ENCODE measurements at regions not wholly inside any gene's neighbourhood (a gene's known extent, or its start where the extent isn't known, plus 50 kb on each side); places are given as distances from the start of the nearest gene placed in this dataset.

DNA sequence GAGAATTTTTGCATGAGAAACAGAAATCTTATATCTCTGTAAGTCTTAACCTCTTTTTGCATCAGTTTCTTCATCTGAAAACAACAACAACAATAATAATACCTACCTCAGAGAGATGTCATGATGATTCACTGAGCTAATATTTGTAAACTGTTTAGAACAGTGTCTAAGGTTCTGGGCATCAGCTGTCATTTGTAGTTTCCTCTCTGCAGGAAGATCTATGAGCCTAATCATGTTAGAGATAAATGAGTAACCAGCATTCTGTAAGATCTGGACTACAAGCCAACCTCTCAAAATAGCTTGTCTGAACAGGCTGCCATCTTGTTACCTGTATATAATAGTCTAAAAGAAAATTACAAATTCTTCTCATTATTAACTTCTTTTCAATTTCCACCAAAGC, 383.0 kb upstream of the RORA start:
- H3K36me3 ChIP-seq (ENCODE audit: insufficient read depth, low read length): no peaks in the 10 kb centered on the region
- H3K4me1 ChIP-seq (ENCODE audit: control insufficient read depth, insufficient read depth, low read length, unreplicated experiment): no peaks in the 10 kb centered on the region
- H3K27me3 ChIP-seq (ENCODE audit: insufficient read depth, low read length): peaks cover 48% of the 10 kb centered on the region
- no peak overlapping the region for H3K27ac ChIP-seq (ENCODE audit: low read depth, low read length)
- H3K4me3 ChIP-seq (ENCODE audit: low read depth, low read length): no peak overlapping the region
- no peaks in the 10 kb centered on the region for H3K79me2 ChIP-seq (ENCODE audit: control insufficient read depth, insufficient read depth, low read length, unreplicated experiment)
- no peak overlapping the region for H2AFZ ChIP-seq (ENCODE audit: low read length, unreplicated experiment)

DNA sequence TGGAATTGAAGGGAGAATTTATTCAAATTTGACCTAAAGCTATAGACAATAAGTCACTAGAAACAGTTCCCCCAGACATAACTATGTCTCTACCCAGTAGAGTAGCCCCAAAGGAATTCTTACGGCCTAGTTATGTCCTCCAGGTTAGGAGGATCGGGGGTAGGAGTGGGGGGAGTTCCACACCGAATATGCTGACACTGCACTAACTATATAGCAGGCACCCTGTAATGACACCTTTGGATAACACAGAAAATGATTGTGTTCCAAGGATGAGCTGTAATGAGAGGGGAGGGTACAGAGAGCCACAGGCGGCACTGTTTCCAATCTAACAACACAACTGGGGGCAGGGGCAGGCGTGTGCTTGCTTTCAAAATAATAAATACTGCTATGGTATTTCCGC, 376.2 kb upstream of the RORA start:
- no peak overlapping the region for H3K4me3 ChIP-seq (ENCODE audit: low read depth, low read length)
- H3K36me3 ChIP-seq (ENCODE audit: insufficient read depth, low read length): no peaks in the 10 kb centered on the region
- no peaks in the 10 kb centered on the region for H3K4me1 ChIP-seq (ENCODE audit: control insufficient read depth, insufficient read depth, low read length, unreplicated experiment)
- H2AFZ ChIP-seq (ENCODE audit: low read length, unreplicated experiment): no peak overlapping the region
- no peak overlapping the region for H3K27ac ChIP-seq (ENCODE audit: low read depth, low read length)
- H3K79me2 ChIP-seq (ENCODE audit: control insufficient read depth, insufficient read depth, low read length, unreplicated experiment): no peaks in the 10 kb centered on the region
- H3K27me3 ChIP-seq (ENCODE audit: insufficient read depth, low read length): peaks cover 18% of the 10 kb centered on the region; the same call in 1 of the 2 replicates

DNA sequence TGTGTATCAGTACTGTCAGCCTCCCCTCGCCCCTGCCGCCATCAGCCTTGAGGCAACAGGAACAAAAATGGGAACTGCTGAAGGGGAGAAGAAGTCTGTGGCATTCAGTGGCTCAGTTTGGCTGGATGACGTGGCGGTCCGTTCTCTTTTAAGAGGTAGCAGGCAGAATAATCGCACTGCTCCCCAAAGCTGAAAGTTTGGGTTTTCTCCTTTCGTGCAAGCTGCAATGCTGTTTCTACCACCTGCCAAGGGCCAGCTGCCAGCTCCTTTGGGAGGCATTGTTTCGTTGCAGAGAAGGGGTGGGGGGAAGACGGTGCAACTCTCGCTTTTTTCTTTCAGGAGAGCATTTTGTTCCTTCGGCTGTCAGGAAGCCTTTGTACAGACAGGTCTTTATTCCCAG, 369.6 kb upstream of the RORA start:
- H3K4me1 ChIP-seq (ENCODE audit: control insufficient read depth, insufficient read depth, low read length, unreplicated experiment): no peaks in the 10 kb centered on the region
- H3K27me3 ChIP-seq (ENCODE audit: insufficient read depth, low read length): peaks cover 20% of the 10 kb centered on the region; the same call in 1 of the 2 replicates
- H2AFZ ChIP-seq (ENCODE audit: low read length, unreplicated experiment): no peak overlapping the region
- no peak overlapping the region for H3K4me3 ChIP-seq (ENCODE audit: low read depth, low read length)
- no peak overlapping the region for H3K27ac ChIP-seq (ENCODE audit: low read depth, low read length)
- no peaks in the 10 kb centered on the region for H3K36me3 ChIP-seq (ENCODE audit: insufficient read depth, low read length)
- H3K79me2 ChIP-seq (ENCODE audit: control insufficient read depth, insufficient read depth, low read length, unreplicated experiment): no peaks in the 10 kb centered on the region

DNA sequence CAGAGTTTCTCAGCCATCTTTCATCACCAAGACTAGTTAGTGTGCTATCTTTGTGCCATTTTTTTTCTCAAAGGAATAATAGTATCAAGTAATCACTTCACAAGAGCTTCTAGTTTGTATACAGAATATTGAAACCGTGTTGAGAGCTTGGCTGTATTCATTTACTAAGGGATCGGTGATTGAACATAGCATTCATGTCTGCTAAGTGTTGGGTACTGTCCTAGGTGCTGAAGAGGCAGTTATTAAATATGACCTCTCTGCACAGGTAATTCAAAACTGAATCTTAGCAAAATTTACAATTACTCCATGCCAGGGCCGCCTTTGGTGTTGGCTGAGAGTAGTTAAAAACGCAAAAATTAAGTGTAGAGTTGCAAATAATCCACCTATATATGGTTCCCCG, 355.3 kb upstream of the RORA start:
- no peaks in the 10 kb centered on the region for H3K79me2 ChIP-seq (ENCODE audit: control insufficient read depth, insufficient read depth, low read length, unreplicated experiment)
- H3K4me1 ChIP-seq (ENCODE audit: control insufficient read depth, insufficient read depth, low read length, unreplicated experiment): no peaks in the 10 kb centered on the region
- no peak overlapping the region for H2AFZ ChIP-seq (ENCODE audit: low read length, unreplicated experiment)
- no peaks in the 10 kb centered on the region for H3K36me3 ChIP-seq (ENCODE audit: insufficient read depth, low read length)
- H3K27ac ChIP-seq (ENCODE audit: low read depth, low read length): no peak overlapping the region
- H3K4me3 ChIP-seq (ENCODE audit: low read depth, low read length): no peak overlapping the region
- peaks cover 9% of the 10 kb centered on the region for H3K27me3 ChIP-seq (ENCODE audit: insufficient read depth, low read length)

DNA sequence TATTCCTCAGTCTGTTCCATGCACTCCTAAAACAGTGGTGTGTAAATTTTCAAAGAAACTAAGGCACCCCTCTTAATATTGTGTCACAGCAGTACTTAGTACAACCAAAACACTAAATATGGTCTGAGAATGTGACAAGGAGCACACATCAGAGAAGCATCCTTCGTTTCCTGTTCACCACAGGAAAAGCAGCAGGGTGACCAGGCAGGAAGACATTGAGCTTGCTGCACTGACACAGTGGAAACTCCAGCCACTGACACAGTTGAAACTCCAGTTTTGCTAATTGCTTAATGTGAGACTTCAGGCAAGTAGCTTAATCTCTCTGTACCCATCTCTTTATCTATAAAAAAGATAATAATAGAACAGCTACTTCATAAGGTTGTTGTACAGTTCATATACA, 353.0 kb upstream of the RORA start:
- Histone ChIP-seq H3K79me2 (ENCODE audit: control insufficient read depth, insufficient read depth, low read length, unreplicated experiment) (no peaks in the 10 kb centered on the region), H3K4me1 (ENCODE audit: control insufficient read depth, insufficient read depth, low read length, unreplicated experiment) (no peaks in the 10 kb centered on the region), H3K36me3 (ENCODE audit: insufficient read depth, low read length) (no peaks in the 10 kb centered on the region), H2AFZ (ENCODE audit: low read length, unreplicated experiment) (no peak overlapping the region), H3K27me3 (ENCODE audit: insufficient read depth, low read length) (peaks cover 10% of the 10 kb centered on the region; the same call in 1 of the 2 replicates), H3K27ac (ENCODE audit: low read depth, low read length) (no peak overlapping the region), H3K4me3 (ENCODE audit: low read depth, low read length) (no peak overlapping the region)

DNA sequence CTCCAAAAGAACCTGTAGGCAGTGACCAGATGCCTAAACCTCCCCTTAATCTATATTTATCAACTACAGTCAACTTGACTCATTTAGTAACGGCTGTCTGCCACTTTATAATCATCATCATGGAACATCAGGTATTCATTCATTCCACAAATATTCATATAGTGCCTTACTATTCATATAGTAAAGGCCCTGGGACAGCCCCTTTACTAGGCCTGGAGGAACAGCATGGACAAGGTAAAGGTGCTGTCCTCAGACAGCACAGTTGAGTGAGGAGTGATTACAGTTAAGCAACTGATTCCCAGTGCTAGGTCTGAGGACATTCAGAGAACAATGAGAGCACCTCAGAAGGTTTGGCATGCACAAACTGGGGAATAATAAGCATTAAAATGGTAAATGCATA, 346.5 kb upstream of the RORA start:
- Histone ChIP-seq H3K27ac (ENCODE audit: low read depth, low read length) (no peak overlapping the region), H3K4me1 (ENCODE audit: control insufficient read depth, insufficient read depth, low read length, unreplicated experiment) (no peaks in the 10 kb centered on the region), H3K27me3 (ENCODE audit: insufficient read depth, low read length) (peaks cover 30% of the 10 kb centered on the region; the same call in 1 of the 2 replicates), H3K79me2 (ENCODE audit: control insufficient read depth, insufficient read depth, low read length, unreplicated experiment) (no peaks in the 10 kb centered on the region), H2AFZ (ENCODE audit: low read length, unreplicated experiment) (no peak overlapping the region), H3K36me3 (ENCODE audit: insufficient read depth, low read length) (no peaks in the 10 kb centered on the region), H3K4me3 (ENCODE audit: low read depth, low read length) (no peak overlapping the region)

DNA sequence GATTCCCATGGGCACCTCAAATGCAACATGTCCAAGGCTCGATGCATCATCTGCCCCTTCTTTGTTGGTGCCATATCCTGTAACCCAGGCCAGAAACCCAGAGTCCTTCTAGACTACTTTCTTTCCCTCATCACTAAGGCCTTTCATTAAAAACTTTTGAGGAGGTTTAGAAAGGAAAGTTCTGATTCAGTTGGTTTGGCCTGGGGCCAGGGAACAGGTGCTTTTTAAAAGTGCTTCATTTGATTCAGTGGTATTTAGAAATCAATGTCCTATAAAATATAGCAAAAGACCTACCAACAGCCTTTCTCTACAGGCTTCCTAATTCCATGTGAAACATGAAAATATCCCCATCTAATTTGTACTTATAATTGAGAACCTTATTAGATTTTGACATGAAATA, 341.9 kb upstream of the RORA start:
- Histone ChIP-seq H3K36me3 (ENCODE audit: insufficient read depth, low read length) (no peaks in the 10 kb centered on the region), H3K4me3 (ENCODE audit: low read depth, low read length) (no peak overlapping the region), H3K4me1 (ENCODE audit: control insufficient read depth, insufficient read depth, low read length, unreplicated experiment) (no peaks in the 10 kb centered on the region), H3K27me3 (ENCODE audit: insufficient read depth, low read length) (peaks cover 20% of the 10 kb centered on the region; the same call in 1 of the 2 replicates), H2AFZ (ENCODE audit: low read length, unreplicated experiment) (no peak overlapping the region), H3K27ac (ENCODE audit: low read depth, low read length) (no peak overlapping the region), H3K79me2 (ENCODE audit: control insufficient read depth, insufficient read depth, low read length, unreplicated experiment) (no peaks in the 10 kb centered on the region)

DNA sequence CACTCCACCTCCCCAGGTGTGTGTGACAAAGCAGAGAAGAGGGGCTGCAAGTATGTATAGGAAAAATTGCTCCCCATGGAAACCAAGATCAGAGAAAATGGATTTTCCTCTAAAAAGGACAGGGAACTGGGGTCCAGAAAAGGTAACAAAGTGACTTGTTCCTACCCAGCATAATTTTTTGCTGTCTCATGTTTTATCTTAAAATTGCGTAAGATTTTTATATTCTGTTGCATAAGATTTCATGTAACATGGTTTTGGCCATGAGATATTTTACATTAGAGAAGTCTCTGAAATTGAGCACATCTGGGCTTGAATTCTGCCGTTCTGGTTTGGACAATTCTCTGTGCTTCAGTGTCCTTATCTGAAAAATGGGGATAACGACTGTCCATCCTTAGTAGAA, 335.7 kb upstream of the RORA start:
- H3K27me3 ChIP-seq (ENCODE audit: insufficient read depth, low read length): peaks cover 8% of the 10 kb centered on the region; the same call in 1 of the 2 replicates
- H3K27ac ChIP-seq (ENCODE audit: low read depth, low read length): no peak overlapping the region
- H2AFZ ChIP-seq (ENCODE audit: low read length, unreplicated experiment): no peak overlapping the region
- H3K36me3 ChIP-seq (ENCODE audit: insufficient read depth, low read length): no peaks in the 10 kb centered on the region
- H3K4me1 ChIP-seq (ENCODE audit: control insufficient read depth, insufficient read depth, low read length, unreplicated experiment): no peaks in the 10 kb centered on the region
- H3K79me2 ChIP-seq (ENCODE audit: control insufficient read depth, insufficient read depth, low read length, unreplicated experiment): no peaks in the 10 kb centered on the region
- no peak overlapping the region for H3K4me3 ChIP-seq (ENCODE audit: low read depth, low read length)

DNA sequence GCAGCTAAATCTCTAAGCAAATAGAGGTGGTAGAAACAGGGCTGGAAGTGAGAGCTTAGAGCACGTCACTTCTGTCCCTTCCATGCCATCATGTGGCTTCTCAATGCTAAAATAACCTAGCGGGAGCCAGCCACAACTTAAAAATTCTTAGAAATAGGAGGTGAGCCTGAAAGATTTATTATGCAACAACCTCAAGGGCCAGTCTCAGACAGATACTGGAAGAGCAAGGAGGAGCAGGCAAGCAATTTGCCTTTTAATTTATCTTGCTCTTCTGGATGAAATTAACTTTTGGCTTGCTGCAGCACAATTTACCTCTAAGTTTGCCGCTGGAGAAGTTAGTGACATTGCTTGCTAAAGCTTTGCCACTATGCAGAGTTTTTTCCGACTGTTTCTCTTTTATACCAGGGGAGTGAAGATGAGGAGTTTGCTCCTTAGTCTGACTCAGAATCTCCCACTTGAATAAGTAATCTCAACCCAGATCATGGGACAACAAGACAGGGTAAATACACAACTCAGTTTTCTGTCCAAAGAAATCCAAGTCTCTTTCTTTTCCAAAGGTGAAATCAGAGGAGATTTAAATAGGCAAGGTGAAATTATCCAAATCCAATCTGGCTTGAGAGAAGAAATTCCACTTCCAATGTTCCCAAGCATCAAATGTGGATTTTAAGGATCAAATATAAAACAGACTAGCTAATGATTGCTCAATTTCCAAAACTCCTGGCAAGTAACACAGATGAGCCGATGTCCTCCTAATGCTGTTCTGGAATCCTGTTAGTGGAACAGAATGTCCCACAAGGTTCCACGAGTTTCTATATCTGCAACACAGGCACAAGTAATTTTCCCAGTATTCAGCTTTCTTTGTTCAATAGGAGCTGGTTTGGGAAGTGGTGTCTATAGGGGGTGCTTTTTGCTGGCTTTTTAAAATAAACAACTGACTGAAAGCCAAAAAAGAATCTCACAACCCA, 329.4 kb upstream of the RORA start:
- Histone ChIP-seq H3K4me3 (ENCODE audit: low read depth, low read length) (no peak overlapping the region), H3K79me2 (ENCODE audit: control insufficient read depth, insufficient read depth, low read length, unreplicated experiment) (no peaks in the 10 kb centered on the region), H3K27ac (ENCODE audit: low read depth, low read length) (no peak overlapping the region), H2AFZ (ENCODE audit: low read length, unreplicated experiment) (no peak overlapping the region), H3K36me3 (ENCODE audit: insufficient read depth, low read length) (no peaks in the 10 kb centered on the region), H3K27me3 (ENCODE audit: insufficient read depth, low read length) (peaks cover 11% of the 10 kb centered on the region; the same call in 1 of the 2 replicates), H3K4me1 (ENCODE audit: control insufficient read depth, insufficient read depth, low read length, unreplicated experiment) (peaks cover 5% of the 10 kb centered on the region)

DNA sequence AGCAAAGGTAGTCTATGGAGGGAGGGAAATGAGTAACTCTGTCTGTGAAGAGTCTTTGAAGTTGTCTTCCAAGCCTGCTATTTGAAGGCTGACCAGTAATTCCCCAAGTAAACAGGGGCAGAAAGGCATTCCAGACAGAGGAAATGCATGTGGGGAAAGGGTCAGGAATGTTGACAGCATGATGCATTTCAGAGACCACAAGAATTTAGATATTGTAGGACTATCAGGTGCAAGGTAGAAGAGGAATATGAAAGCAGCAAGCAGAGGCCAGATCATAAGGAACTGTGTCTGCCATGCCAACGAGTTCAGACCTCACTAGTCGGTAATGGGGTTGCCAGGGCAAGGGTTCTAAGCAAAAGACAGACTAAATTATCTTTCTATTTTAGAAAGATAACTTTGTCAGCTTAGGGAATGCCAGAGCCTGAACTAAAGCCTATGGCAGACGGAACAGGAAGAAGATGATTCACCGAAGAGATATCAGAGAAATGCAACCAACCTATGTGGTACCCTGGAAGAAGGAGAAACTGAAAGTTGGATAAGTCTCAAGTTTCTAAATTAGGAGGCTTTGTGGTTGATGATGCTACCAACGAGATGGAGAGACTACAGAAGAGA, 327.0 kb upstream of the RORA start:
- H3K4me1 ChIP-seq (ENCODE audit: control insufficient read depth, insufficient read depth, low read length, unreplicated experiment): peaks cover 5% of the 10 kb centered on the region
- H3K36me3 ChIP-seq (ENCODE audit: insufficient read depth, low read length): no peaks in the 10 kb centered on the region
- no peaks in the 10 kb centered on the region for H3K79me2 ChIP-seq (ENCODE audit: control insufficient read depth, insufficient read depth, low read length, unreplicated experiment)
- H3K27ac ChIP-seq (ENCODE audit: low read depth, low read length): peak overlapping the region; percentile 20; the same call in 1 of the 2 replicates
- peaks cover 11% of the 10 kb centered on the region; the same call in 1 of the 2 replicates for H3K27me3 ChIP-seq (ENCODE audit: insufficient read depth, low read length)
- H2AFZ ChIP-seq (ENCODE audit: low read length, unreplicated experiment): no peak overlapping the region
- H3K4me3 ChIP-seq (ENCODE audit: low read depth, low read length): peak overlapping the region; percentile 54

Data from ACC112 (cell line).